Activated CD4-positive, alpha-beta T cell treated with anti-CD3 and anti-CD28 coated beads for 4 hours (primary cell): ENCODE measurements at regions not wholly inside any gene's neighbourhood (a gene's known extent, or its start where the extent isn't known, plus 50 kb on each side); places are given as distances from the start of the nearest gene placed in this dataset.
"Not testable (repeated sequence)": the region's sequence is repeated elsewhere in the genome, so short reads cannot be mapped to it uniquely, and the experiment has no call there.

Experiments used
- DNase-seq, 2 donors: peaks; one replicate each; pipeline ENCODE4 v3.0.0-alpha.2; 2020

- no peak for DNase-seq
Observed at GRCh38 chr3:70736009-70736408, 423.6 kb upstream of the MDFIC2 start.

GRCh38 chr3:70734756-70735155, 422.3 kb upstream of the MDFIC2 start:
- no peak for DNase-seq

- DNase-seq, result no peak
Observed at GRCh38 chr3:70731046-70731445, 418.6 kb upstream of the MDFIC2 start.

- DNase-seq, result no peak
Observed at GRCh38 chr3:70729845-70730244, 417.4 kb upstream of the MDFIC2 start.

GRCh38 chr3:70728311-70728710, 415.9 kb upstream of the MDFIC2 start:
- no peak for DNase-seq

DNA sequence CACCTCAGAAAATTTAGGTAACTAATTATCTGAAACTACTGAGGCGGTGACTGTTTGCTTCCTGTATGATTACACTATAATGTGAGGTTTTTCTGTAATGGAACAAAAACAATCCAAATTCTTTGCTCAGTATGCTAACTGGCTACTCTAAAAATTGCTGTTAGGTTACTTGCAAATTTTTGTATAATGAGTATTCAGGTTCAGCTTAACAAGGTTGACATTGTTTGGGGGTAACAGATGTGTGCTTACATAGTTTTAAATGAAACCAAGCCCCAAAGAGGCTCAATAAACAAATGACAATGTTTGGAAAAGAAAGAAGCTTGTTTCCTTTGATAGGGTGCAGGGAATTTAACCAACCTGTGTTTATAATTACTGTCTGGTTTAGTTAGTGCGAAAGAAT, 414.5 kb upstream of the MDFIC2 start:
- DNase-seq, result no peak

DNA sequence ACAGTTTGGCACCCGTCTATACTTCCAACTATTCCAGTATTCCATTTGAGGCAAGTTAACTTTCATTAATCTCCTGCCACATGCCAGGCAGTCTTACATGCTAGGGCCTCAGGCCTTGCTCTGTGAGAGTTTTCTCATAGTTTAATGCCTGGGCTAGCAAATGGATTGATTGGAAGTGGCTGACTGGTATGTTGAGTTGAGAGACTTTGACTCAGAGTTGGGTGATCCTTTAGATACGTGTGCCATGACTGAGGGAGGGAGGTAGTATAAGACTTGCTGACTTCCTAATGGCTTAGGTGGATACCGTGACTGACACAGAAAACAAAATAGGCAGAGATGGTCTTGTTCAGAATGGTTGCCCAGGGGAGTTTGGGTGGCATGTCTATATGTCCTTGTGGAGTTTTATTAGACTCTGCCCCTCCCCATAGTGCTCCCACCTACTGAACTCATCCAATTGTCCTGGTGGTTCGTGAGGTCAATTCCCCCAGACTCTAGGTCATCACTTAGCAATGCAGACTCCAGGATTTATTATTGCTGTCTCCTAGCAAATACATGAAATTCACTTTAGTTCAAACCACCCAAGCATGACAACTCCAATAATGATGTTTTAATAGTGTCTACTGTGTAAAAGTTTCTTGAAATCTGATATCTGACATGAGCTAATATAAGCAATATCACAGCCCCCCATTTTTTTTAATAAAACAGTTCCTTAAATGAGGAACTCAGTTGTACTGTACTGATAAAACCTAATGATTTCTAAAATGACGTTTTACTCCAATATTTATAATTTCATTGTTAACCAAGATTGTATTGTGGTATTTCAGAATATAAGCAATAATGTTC, 413.9 kb upstream of the MDFIC2 start:
- no peak for DNase-seq

DNA sequence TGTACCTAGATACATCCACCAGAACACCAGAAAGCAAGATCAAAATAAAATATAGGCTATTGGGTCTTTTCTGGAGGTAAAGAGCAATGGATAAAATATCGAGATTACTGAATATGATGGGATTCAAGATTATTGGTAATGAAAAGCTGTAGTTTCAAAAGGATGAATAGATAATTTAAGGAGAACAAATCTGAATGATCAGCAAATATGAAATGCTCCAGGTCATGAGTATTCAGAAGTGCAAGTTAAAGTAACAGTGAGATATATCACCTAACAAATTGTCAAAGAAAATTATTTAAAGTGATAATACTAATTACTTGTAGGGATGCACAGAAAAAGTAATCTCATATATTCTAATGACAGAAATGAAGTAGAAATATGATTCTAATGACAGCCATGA, 409.6 kb upstream of the MDFIC2 start:
- no peak for DNase-seq

- no peak for DNase-seq
Observed at GRCh38 chr3:70716832-70717231, 404.4 kb upstream of the MDFIC2 start.

DNA sequence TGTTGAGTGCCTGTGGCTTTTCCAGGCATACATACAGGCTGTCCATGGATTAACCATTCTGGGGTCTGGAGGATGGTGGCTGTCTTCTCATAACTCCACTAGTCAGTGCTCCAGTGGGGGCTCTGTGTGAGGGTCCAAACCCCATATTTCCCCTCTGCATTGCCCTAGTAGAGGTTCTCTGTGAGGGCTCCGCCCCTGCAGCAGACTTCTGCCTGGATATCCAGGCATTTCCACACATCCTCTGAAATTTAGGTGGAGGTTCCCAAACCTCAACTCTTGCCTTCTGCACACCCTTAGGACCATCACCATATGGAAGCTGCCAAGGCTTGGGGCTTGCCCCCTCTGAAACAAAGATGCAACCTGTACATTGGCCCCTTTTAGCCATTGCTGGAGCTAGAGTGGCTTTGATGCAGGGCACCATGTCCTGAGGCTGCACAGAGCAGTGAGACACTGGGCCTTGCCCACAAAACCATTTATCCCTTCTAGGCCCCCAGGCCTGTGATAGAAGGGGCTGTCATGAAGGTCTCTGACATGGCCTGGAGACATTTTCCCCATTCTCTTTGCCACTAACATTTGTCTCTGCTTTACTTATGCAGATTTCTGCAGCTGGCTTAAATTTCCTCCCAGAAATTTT, 400.1 kb upstream of the MDFIC2 start:
- DNase-seq, result no peak

- DNase-seq, result no peak
Observed at GRCh38 chr3:70703305-70704102, 391.1 kb upstream of the MDFIC2 start.

GRCh38 chr3:70702132-70702531, 389.7 kb upstream of the MDFIC2 start:
- no peak for DNase-seq

DNA sequence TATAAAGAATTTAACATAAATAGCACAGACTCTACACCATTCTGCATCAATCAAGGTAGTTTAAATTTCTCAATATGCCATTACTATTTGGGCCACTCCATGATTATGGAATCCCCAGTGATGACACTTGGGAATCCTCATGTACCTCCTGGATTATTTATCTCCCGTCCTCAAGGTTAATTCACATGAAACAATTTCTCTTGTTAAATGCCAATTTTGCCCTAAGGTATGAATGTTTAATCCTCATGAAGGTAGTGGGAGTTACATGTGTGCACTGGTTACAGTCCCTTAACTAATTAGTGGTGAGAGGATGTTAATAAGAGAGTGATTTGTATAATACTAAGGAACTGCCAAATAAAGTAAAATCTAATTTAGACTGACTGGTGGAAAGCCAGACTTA, 372.3 kb upstream of the MDFIC2 start:
- DNase-seq, result no peak

DNA sequence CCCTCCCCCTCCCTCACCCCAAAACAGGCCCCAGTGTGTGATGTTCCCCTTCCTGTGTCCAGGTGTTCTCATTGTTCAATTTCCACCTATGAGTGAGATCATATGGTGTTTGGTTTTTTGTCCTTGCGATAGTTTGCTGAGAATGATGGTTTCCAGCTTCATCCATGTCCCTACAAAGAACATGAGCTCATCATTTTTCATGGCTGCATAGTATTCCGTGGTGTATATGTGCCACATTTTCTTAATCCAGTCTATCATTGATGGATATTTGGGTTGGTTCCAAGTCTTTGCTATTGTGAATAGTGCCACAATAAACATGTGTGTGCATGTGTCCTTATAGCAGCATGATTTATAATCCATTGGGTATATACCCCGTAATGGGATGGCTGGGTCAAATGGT, 363.4 kb upstream of the MDFIC2 start:
- DNase-seq, result not testable (repeated sequence)

- DNase-seq, result no peak
Observed at GRCh38 chr3:70658513-70659310, 346.3 kb upstream of the MDFIC2 start.

- no peak for DNase-seq
Observed at GRCh38 chr3:70657454-70657853, 345.0 kb upstream of the MDFIC2 start.

DNA sequence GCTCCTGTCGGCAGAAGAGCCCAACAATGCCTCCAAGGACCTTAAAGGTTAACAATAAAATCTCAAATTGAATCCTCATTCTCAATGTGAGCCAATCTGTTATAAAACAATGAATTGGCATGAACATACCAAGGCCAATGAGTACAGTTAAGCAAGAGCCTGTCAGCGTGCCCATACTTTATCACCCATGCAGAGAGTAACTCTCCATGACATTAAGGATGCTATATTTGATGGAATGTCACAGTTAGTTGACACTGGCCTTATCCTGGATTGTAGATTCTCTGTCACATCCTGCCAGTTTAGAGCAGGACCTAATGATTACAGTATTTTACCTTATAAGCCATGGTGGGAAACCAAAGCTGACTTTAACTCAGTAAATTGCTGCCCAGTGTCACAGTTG, 335.4 kb upstream of the MDFIC2 start:
- no peak for DNase-seq

GRCh38 chr3:70647094-70647493, 334.7 kb upstream of the MDFIC2 start:
- DNase-seq, result no peak

DNA sequence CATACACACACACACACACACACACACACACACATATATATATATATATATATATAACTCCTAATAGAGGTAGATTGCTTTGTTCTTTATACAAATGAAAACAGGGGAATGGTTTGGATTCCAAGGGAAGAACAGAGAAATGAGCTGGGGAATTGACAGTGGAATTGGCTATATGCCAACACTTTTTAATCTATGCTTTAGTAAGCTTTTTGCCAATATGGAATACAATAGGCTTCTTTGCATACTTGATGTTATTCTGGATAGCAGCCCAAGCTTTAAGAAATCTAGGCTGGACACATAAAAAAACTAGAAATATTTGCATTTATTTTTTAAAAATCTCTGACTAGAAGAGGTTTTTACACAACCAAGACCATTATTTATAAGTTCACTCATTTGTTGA, 334.2 kb upstream of the MDFIC2 start:
- no peak for DNase-seq

GRCh38 chr3:70640481-70640880, 328.0 kb upstream of the MDFIC2 start:
- DNase-seq, result no peak

DNA sequence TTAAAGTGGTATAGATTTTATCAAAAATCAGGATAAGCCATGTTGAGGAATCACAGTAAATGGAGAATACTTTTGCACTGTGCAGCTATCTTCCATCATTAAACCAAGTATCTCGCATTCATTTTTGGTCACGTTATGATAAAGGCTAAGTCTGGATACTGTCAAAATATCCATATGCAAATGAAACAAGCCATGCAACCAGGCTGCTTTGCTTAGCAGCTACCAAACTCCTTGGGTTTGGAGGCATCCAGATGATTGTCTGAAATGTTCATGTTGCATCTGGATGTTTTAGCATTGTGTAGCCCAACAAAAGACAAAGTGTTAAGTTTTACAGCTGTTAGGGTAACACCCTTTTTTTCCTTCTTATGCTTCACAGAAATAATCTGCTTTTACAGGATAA, 322.9 kb upstream of the MDFIC2 start:
- no peak for DNase-seq

DNA sequence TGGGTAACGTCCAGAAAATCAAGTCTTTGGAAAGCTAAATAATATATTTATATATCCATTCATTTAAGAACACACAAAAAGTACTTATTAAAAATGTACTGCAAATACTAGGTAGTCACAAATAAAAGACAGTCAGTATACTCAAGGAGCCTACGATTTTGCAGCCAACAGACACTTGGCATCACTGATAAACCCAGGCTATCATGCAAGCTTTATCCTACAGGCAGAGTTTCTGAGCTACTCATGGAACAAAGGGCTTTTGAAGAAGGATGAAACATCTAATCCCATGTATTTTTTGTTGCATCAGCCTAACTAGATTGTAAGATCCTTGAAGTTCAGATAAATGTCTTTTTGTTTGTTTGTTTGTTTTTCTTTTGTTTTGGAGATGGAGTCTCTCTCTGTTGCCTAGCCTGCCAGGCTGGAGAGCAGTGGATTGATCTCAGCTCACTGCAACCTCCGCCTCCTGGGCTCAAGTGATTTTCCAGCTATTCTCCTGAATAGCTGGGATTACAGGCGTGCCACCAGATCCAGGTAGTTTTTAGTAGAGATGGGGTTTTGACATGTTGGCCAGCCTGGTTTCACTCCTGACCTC, 319.4 kb upstream of the MDFIC2 start:
- DNase-seq, result no peak

GRCh38 chr3:70621451-70621850, 309.0 kb upstream of the MDFIC2 start:
- no peak for DNase-seq
